IMR-90 (cell line): ENCODE measurements at regions not wholly inside any gene's neighbourhood (a gene's known extent, or its start where the extent isn't known, plus 50 kb on each side); places are given as distances from the start of the nearest gene placed in this dataset.

ENCODE experiments used
- CEBPB ChIP-seq: IDR thresholded peaks from 2 replicates; pipeline ENCODE4 v1.6.1; 2012; ENCODE audit warnings: low read depth, low read length, improper control_type of control experiment
- CHD1 ChIP-seq: IDR thresholded peaks from 2 replicates; pipeline ENCODE4 v1.6.1; 2012; ENCODE audit warnings: low read depth, low read length, improper control_type of control experiment
- MAFK ChIP-seq: IDR thresholded peaks from 2 replicates; pipeline ENCODE4 v1.6.1; 2012; ENCODE audit warnings: low read depth, low read length, improper control_type of control experiment
- MXI1 ChIP-seq: IDR thresholded peaks from 2 replicates; pipeline ENCODE4 v1.6.1; 2012; ENCODE audit warnings: low read depth, mild to moderate bottlenecking, low read length, moderate library complexity, borderline replicate concordance
- POLR2A ChIP-seq: IDR thresholded peaks from 2 replicates; pipeline ENCODE4 v1.6.1; 2012; ENCODE audit warnings: mild to moderate bottlenecking, low read depth, low read length
- RAD21 ChIP-seq: IDR thresholded peaks from 2 replicates; pipeline ENCODE4 v1.6.1; 2012; ENCODE audit warnings: low read length, improper control_type of control experiment
- RFX5 ChIP-seq: IDR thresholded peaks from 2 replicates; pipeline ENCODE4 v1.8.0; 2012; ENCODE audit warnings: low read depth, mild to moderate bottlenecking, low read length, moderate library complexity
- TF ChIP-seq, protein P1 (sequence below): conservative IDR thresholded peaks from 2 replicates; pipeline ENCODE4 v1.5.1; 2012; ENCODE audit warnings: mild to moderate bottlenecking, low read depth, low read length, improper control_type of control experiment
- TF ChIP-seq, protein P2 (sequence below): fragments of 150-350 bp; IDR thresholded peaks from 2 replicates; pipeline ENCODE4 v1.6.1; 2017; ENCODE audit warnings: mild to moderate bottlenecking, antibody characterized with exemption, low read length, low read depth

DNA sequence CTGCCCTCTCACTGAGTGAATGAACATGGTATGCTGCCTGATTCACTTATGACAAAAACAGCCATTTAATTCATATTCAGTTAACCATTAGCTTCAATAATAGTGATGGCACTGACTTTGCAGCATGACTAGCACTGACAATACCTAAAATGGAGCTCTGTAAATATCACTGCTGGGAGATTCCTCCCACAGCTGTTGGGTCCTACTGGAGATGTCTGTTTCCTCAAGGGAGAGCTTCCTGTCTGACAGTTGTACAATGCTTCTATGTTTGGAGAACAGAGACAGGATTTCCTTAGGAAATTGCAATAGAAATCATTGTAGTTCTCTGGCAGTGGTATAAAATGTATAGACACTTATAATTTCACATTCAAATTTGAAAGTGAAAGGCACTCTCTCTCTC lies 695.9 kb upstream of the CDH8 start:
- TF ChIP-seq MAFK (no peak), CHD1 (no peak), POLR2A (no peak), CEBPB (no peak), RAD21 (no peak), RFX5 (no peak), MXI1 (no peak)
- TF ChIP-seq, protein P1, sequence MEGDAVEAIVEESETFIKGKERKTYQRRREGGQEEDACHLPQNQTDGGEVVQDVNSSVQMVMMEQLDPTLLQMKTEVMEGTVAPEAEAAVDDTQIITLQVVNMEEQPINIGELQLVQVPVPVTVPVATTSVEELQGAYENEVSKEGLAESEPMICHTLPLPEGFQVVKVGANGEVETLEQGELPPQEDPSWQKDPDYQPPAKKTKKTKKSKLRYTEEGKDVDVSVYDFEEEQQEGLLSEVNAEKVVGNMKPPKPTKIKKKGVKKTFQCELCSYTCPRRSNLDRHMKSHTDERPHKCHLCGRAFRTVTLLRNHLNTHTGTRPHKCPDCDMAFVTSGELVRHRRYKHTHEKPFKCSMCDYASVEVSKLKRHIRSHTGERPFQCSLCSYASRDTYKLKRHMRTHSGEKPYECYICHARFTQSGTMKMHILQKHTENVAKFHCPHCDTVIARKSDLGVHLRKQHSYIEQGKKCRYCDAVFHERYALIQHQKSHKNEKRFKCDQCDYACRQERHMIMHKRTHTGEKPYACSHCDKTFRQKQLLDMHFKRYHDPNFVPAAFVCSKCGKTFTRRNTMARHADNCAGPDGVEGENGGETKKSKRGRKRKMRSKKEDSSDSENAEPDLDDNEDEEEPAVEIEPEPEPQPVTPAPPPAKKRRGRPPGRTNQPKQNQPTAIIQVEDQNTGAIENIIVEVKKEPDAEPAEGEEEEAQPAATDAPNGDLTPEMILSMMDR = no peak
- TF ChIP-seq, protein P2, sequence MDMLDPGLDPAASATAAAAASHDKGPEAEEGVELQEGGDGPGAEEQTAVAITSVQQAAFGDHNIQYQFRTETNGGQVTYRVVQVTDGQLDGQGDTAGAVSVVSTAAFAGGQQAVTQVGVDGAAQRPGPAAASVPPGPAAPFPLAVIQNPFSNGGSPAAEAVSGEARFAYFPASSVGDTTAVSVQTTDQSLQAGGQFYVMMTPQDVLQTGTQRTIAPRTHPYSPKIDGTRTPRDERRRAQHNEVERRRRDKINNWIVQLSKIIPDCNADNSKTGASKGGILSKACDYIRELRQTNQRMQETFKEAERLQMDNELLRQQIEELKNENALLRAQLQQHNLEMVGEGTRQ = no peak
